ENCODE measurements at regions not wholly inside any gene's neighbourhood (a gene's known extent, or its start where the extent isn't known, plus 50 kb on each side); places are given as distances from the start of the nearest gene placed in this dataset.

- no peak for DNase-seq
Measured at GRCh38 chr2:226619707-226620106, 179.9 kb downstream of the IRS1 start.

DNA sequence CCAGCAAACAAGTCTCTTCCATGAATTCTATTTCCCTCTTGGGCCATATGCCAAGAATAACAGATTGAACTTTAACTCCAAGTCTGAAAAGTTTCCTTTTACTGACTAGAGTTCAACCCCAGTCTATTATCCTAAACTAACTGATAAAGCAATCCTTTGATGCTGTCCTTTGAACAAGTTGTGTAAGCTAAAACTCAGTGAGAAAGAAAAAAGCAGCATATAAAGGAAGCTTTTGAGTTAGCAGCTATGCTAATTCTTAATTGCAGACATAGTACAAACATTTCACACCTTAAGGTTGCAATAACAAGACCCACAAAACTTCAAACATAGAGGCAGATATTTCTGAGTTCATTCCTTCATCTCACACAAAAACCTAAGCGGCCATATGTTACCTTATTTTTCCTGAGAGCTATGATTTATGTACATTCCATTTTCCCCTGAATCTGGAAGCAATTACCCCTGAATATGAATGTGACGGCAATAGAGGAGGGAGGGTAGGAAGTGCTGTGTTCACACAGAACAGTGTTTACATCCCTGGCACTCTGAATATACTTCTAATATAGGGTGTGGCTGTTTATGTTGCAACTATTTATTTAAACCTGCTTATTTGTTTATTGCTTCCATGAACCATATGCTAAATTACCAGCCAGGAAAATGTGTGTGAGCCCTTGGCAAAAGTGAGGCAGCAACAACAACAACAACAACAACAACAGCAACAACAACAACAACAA is 180.6 kb downstream of the IRS1 start:
- peak; percentile 79 for DNase-seq

DNA sequence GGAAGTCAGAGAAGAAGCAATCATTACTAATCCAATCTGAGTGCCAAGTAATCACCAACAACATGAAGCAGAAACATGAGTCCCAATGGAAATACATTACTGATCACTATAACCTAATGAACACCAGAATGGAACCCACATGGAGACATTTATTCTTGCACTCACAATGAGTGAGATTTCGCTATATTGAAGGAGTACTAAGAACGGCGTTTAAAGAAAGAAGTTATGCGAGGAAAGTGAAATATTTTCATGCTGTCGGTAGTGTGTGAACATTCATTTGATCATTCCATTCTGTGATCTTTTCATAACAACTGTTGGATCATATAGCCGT is 181.1 kb downstream of the IRS1 start:
- DNase-seq: no peak

DNA sequence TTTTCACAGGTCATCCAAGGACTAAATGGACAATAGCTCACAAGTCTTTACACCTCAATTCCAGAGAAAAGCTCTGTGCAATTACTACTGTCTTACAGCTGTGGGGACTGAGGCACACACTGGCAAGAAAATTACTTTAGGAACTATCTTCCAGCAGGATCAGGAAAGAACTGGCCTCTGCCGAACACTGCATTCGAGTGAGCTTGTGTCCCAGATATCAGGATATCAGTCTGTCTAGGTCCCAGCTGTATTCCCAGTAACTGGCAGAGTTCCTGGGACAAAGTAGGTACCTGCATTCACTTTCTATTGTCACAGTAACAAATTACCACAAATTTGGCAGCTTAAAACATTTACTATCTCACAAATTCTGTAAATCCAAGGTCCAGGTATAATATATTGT is 183.7 kb downstream of the IRS1 start:
- DNase-seq: no peak

- DNase-seq: no peak
Measured at GRCh38 chr2:226611944-226612318, 187.7 kb downstream of the IRS1 start.

GRCh38 chr2:226611196-226611943 is 188.2 kb downstream of the IRS1 start:
- no peak for DNase-seq

GRCh38 chr2:226609366-226609765 is 190.3 kb downstream of the IRS1 start:
- no peak for DNase-seq

DNA sequence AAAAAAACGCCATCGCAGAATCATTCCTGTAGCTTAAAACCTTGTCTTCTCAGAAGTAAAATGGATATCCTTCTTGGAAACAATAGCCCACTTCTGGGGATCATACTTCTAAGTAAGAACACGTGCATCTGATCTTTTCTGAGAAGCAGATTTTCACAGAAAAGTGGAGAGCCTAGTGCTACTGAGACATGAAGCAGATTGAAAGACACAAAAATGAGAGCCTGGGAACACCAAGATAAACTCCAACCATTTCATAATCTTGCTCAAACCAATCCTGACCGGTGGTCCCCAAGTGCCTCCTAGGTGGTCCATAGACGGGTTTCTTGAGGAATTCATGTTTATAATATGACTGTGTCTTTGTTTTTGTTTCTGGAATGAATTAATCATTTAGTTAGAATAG is 191.2 kb downstream of the IRS1 start:
- DNase-seq: no peak

DNA sequence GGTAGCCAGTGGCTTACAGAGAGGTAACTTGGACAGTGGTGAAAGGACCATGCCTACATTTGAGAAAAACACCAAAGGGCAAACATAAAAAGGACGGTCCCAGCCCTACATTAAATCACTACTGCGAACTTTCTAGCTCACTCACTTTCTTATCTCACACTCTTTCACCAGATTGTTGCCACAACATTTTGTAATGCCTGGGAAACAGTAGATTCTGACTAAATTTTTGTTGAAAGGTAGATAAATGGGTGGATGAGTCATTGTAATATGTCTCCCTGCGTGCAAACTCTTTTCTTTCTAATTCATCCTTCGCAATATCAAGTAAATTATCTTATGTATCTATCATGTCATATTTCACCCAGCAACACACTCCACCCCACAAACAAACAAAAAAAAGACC is 192.2 kb downstream of the IRS1 start:
- no peak for DNase-seq

DNA sequence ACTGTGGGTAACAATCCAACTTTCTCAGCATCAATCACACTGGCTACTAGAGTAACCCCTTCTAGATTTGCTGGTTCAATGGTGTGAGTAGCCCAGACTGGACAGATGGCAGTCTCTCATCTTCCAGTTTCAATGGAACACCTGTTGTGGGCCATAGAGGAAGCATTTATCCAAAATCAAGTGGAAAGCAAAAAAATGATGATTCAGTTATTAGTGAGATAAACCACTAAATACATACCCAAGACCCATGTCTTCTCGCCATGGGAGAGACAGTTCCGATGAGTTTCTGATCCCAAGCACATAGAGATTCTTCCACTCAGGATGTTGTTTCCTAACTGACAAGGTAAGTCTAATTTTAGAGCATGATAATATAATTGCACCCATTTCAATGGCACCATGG is 194.0 kb downstream of the IRS1 start:
- no peak for DNase-seq

- DNase-seq: no peak
Measured at GRCh38 chr2:226603606-226604005, 196.0 kb downstream of the IRS1 start.

GRCh38 chr2:226601881-226602662 is 197.5 kb downstream of the IRS1 start:
- no peak for DNase-seq

GRCh38 chr2:226600802-226601201 is 198.8 kb downstream of the IRS1 start:
- no peak for DNase-seq

- DNase-seq: no peak
Measured at GRCh38 chr2:226600184-226600583, 199.4 kb downstream of the IRS1 start.

DNA sequence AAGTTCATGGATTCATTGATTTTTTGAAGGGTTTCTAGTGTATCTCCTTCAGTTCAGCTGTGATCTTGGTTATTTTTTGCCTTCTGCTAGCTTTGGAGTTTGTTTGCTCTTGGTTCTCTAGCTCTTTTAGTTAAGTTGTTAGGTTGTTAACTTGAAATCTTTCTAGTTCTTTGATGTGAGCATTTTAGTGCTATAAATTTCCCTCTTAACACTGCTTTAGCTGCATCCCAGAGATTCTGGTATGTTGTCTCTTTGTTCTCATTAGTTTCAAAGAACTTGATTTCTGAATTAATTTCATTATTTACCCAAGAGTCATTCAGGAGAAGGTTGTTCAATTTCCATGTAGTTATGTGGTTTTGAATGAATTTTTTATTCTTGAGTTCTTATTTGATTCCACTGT is 210.6 kb downstream of the IRS1 start:
- DNase-seq: no peak

- no peak for DNase-seq
Measured at GRCh38 chr2:226585130-226585561, 214.5 kb downstream of the IRS1 start.

GRCh38 chr2:226584518-226585055 is 215.0 kb downstream of the IRS1 start:
- DNase-seq: no peak

GRCh38 chr2:226583715-226584114 is 215.9 kb downstream of the IRS1 start:
- no peak for DNase-seq

GRCh38 chr2:226581661-226582060 is 218.0 kb downstream of the IRS1 start:
- DNase-seq: no peak

DNA sequence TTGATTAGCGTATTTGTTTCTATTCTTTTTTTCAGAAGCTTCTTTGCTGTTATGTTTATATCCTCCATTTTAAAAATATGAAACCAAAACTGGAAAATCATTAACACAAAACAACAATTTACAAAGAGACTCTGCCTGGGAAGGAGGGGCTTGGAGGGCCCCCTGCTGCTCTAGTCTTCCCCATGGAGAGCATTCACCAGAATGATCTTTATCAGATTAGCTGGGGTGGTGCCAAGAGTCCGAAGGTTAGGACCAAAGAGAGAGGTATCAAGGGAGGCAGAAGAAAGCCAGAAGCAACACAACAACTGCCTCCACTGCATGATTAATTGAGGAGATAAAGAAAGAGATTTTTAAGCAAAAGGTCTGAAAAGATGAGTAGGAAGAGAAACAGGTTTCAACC is 218.6 kb downstream of the IRS1 start:
- DNase-seq: no peak

DNA sequence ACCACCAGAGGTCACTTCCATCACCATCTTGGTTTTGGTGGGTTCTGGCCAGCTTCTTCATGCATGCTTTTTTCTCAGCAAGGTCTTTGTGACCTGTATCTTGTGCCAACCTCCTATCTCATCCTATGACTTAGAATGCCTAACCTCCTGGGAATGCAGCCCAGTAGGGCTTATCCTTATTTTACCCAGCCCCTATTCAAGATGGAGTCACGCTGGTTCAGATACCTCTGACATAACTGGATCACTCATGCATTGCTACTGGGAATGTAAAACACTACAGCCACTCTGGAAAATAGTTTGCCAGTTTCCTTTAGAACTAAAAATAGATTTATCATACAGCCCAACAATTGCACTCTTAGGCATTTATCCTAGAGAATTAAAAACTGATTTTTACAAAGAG is 219.2 kb downstream of the IRS1 start:
- DNase-seq: no peak

GRCh38 chr2:226579519-226579918 is 220.1 kb downstream of the IRS1 start:
- DNase-seq: no peak

- DNase-seq: no peak
Measured at GRCh38 chr2:226578879-226579278, 220.7 kb downstream of the IRS1 start.

DNA sequence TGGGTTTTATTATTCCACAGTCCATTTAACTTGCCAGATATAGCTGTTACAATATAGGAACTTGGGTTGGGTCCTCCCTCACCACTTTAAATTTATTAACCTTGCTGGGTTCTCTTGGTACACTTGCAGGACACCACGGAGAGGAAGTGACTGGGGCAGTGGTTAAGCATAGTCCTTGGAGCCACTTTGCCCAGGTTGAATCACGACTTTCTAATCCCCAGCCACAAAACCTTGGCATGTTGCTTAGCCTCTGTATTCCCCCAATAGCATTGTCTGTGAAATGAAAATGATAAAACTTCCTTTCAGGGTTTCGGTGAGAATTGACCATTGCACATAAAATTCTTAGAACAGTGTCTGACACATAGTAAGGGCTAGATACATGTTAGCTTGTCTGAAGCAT is 221.2 kb downstream of the IRS1 start:
- no peak for DNase-seq
